ENCODE measurements at regions not wholly inside any gene's neighbourhood (a gene's known extent, or its start where the extent isn't known, plus 50 kb on each side); places are given as distances from the start of the nearest gene placed in this dataset.

DNA sequence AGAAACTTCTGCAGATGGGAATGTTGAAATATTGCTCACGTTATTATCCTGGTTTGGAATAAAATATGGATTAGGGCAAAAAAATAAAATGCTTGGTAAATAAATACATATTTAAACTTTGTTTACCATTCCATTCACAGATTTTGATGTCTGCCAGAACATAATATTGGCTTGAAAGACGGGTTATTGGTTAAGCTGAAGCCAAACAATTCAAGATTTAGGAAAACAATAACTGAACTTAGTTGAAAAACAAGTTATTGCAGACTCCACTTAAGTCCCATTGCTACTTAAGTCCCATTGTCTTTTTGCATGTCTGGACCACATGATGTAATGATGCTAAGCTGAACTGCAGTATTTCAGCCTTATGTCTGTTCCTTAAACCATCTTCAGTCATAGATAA is 722.5 kb downstream of the FAT4 start:
- Mint-ChIP-seq H3K4me3 (ENCODE audit: unreplicated experiment) (no peak overlapping the region), H3K4me1 (ENCODE audit: unreplicated experiment) (no peaks in the 10 kb centered on the region), H3K36me3 (ENCODE audit: low read depth, unreplicated experiment) (no peaks in the 10 kb centered on the region), H3K27me3 (ENCODE audit: unreplicated experiment) (no peaks in the 10 kb centered on the region), H3K9me3 (ENCODE audit: unreplicated experiment) (no peaks in the 10 kb centered on the region), H3K27ac (ENCODE audit: unreplicated experiment) (no peak overlapping the region)
- no peak for DNase-seq (ENCODE audit: low spot score)
- TF ChIP-seq, protein P1, sequence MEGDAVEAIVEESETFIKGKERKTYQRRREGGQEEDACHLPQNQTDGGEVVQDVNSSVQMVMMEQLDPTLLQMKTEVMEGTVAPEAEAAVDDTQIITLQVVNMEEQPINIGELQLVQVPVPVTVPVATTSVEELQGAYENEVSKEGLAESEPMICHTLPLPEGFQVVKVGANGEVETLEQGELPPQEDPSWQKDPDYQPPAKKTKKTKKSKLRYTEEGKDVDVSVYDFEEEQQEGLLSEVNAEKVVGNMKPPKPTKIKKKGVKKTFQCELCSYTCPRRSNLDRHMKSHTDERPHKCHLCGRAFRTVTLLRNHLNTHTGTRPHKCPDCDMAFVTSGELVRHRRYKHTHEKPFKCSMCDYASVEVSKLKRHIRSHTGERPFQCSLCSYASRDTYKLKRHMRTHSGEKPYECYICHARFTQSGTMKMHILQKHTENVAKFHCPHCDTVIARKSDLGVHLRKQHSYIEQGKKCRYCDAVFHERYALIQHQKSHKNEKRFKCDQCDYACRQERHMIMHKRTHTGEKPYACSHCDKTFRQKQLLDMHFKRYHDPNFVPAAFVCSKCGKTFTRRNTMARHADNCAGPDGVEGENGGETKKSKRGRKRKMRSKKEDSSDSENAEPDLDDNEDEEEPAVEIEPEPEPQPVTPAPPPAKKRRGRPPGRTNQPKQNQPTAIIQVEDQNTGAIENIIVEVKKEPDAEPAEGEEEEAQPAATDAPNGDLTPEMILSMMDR (IDR thresholded peaks at IDR 0.05; ENCODE audit: unreplicated experiment), result no peak

DNA sequence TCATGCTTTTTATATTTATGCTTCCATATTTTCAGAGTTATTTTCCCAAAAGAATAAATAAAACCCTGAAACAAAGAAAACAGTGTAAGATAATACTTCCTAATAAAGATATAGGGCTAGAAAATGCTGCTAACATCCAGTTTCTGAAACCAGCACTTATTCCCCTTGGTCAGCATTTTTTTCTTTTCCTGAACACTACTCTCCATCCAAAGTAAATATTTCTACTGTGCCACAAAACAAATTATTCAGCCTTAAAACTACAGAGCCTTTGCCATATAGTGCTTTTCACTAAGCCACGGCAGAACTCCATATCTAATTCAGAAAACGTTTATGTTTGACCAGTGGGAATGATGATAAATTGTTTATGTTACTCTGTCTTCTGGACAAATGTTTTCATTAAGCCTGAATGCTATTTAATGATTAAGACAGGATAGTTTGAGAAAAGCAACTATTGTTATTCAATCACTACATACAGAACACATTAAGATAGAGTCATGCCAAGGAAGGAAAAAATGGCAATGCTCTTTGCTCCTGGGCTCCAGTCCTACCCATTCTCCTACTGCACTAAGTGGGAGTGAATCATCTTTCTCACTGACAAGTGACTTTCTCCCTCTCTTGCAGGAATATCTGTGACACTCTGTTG is 723.9 kb downstream of the FAT4 start:
- Mint-ChIP-seq H3K9me3 (ENCODE audit: unreplicated experiment) (no peaks in the 10 kb centered on the region), H3K4me1 (ENCODE audit: unreplicated experiment) (no peaks in the 10 kb centered on the region)
- TF ChIP-seq, protein P1 (IDR thresholded peaks at IDR 0.05; ENCODE audit: unreplicated experiment), result no peak

DNA sequence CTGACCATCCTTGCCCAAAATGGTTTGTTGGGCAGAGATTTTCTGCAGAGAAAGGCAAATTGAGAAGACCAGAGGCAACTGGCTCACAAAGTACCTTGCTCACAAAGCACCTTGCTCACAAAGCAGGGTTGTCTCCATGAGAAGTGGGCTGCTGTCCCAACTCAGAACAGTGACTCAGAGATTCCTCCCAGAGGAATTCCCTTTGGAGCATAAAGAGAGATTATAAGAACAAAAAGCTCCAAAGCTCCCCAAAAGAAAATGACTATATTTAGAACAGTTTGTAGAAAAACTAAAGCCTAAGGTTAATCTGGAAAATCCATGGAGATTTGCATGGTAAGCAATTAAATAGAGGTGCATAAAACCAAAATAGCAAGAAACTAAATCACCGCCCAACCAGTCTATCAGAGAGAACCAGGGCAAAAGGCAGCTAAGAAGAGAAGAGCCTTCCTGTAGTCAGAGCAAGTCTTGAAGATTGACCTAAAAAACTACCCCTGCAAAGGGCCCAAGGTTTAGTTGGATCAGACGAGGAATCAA is 731.4 kb downstream of the FAT4 start:
- H3K27me3 Mint-ChIP-seq (ENCODE audit: unreplicated experiment), result peaks cover 2% of the 10 kb centered on the region
- no peaks in the 10 kb centered on the region for H3K9me3 Mint-ChIP-seq (ENCODE audit: unreplicated experiment)
- no peak for DNase-seq (ENCODE audit: low spot score)
- no peak overlapping the region for H3K27ac Mint-ChIP-seq (ENCODE audit: unreplicated experiment)
- no peak overlapping the region for H3K4me3 Mint-ChIP-seq (ENCODE audit: unreplicated experiment)
- H3K4me1 Mint-ChIP-seq (ENCODE audit: unreplicated experiment), result no peaks in the 10 kb centered on the region
- no peaks in the 10 kb centered on the region for H3K36me3 Mint-ChIP-seq (ENCODE audit: low read depth, unreplicated experiment)
- TF ChIP-seq, protein P1 (IDR thresholded peaks at IDR 0.05; ENCODE audit: unreplicated experiment), result no peak

More for the DNA sequence above, 723.9 kb downstream of the FAT4 start:
- no peaks in the 10 kb centered on the region for H3K27me3 Mint-ChIP-seq (ENCODE audit: unreplicated experiment)
- DNase-seq (ENCODE audit: low spot score), result no peak
- no peaks in the 10 kb centered on the region for H3K36me3 Mint-ChIP-seq (ENCODE audit: low read depth, unreplicated experiment)
- no peak overlapping the region for H3K4me3 Mint-ChIP-seq (ENCODE audit: unreplicated experiment)
- no peak overlapping the region for H3K27ac Mint-ChIP-seq (ENCODE audit: unreplicated experiment)

DNA sequence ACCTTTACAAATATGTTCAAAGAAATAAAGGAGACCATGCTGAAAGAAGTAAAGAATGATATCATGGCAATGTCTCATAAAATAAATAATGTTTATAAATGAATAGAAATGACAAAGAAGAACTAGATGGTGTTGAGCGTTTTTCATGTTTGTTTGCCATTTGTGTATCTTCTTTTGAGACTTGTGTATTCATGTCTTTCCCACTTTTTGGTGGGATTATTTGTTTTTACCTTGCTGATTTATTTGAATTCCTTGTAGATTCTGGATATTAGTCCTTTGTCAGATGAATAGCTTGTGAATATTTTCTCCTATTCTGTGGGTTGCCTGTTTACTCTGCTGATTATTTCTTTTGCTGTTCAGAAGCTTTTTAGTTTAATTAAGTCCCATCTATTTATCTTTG is 732.4 kb downstream of the FAT4 start:
- Mint-ChIP-seq H3K27me3 (ENCODE audit: unreplicated experiment) (peaks cover 2% of the 10 kb centered on the region), H3K4me3 (ENCODE audit: unreplicated experiment) (no peak overlapping the region), H3K9me3 (ENCODE audit: unreplicated experiment) (no peaks in the 10 kb centered on the region), H3K36me3 (ENCODE audit: low read depth, unreplicated experiment) (no peaks in the 10 kb centered on the region), H3K4me1 (ENCODE audit: unreplicated experiment) (no peaks in the 10 kb centered on the region), H3K27ac (ENCODE audit: unreplicated experiment) (no peak overlapping the region)
- TF ChIP-seq, protein P1 (IDR thresholded peaks at IDR 0.05; ENCODE audit: unreplicated experiment), result no peak
- DNase-seq (ENCODE audit: low spot score), result no peak

DNA sequence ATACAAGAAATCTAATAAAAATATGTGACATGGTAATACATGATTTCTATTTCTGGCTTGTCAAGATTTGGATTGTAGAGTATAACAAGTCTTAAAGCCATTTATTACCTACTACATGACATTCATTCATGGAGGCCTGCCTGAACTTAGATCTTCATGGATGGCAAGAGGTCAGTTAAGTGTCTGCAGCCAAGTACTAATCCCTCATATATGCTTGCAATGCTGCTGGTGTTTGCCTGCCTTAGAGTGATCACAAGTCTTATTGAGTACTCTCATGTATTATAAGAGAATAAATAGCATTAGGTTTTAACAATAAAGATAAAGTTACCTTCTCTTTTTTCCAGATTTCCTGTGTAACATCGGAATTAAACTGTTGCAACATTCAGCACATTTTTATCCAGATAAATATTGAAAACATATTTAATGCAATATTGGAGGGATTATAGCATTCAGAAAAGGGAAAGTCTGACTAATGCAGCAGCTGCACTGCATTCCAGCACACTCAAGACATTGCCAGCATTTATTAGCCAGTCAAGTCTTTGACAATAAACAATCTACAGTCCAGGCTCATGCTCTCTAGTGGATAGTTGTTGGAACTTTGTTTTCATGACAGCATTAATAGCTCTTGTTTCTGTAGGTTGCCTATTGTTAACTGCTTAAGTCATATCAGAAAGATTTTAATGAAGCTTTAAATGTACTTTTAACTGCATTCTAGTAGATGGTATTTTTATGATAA is 737.1 kb downstream of the FAT4 start:
- H3K27me3 Mint-ChIP-seq (ENCODE audit: unreplicated experiment), result peaks cover 2% of the 10 kb centered on the region
- no peak overlapping the region for H3K4me3 Mint-ChIP-seq (ENCODE audit: unreplicated experiment)
- DNase-seq (ENCODE audit: low spot score), result no peak
- no peaks in the 10 kb centered on the region for H3K36me3 Mint-ChIP-seq (ENCODE audit: low read depth, unreplicated experiment)
- H3K9me3 Mint-ChIP-seq (ENCODE audit: unreplicated experiment), result no peaks in the 10 kb centered on the region
- no peak overlapping the region for H3K27ac Mint-ChIP-seq (ENCODE audit: unreplicated experiment)
- TF ChIP-seq, protein P1 (IDR thresholded peaks at IDR 0.05; ENCODE audit: unreplicated experiment), result no peak
- H3K4me1 Mint-ChIP-seq (ENCODE audit: unreplicated experiment), result peaks cover 3% of the 10 kb centered on the region
